ENCODE measurements at regions not wholly inside any gene's neighbourhood (a gene's known extent, or its start where the extent isn't known, plus 50 kb on each side); places are given as distances from the start of the nearest gene placed in this dataset.

DNA sequence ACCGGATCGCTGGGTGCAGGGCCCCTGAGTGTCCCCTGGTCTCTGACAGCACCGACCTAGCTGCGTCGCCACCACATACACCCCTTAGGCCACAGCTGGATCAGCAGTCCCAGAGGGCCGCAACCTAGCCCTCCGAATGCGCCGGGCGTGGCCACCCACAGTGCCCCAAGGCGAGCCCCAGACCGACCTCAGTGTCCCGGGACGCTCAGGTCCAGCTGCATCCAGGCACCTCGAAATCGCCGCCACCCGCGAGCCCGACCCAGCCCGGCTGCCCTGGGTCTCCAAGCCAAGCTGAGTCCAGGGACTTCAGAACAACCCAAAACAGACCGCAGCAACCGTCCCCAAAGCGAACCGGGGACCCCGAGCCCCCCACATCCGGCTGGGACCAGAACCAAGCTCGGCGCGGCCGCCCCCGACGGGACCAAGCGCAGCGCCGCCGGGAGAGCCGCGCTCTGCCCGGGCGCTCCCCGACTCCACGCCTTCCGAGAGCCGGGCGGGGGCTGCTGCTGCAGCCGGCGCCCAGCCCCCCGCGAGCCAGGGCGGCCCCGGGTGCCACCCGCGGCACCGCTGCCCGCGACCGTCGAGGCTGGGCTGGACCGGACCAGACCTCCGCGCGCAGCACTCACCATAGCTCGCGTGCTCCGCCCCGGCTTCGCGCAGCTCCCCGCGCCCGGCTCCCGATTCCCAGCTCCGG is 54.6 kb upstream of the ECE1 start:
- TF ChIP-seq EZH2 (IDR thresholded peaks at IDR 0.05; ENCODE audit: borderline replicate concordance, insufficient read depth, low read length, poor library complexity, severe bottlenecking) (no peak), POLR2AphosphoS5 (IDR thresholded peaks at IDR 0.05) (no peak), SMC3 (conservative IDR thresholded peaks at IDR 0.05; ENCODE audit: poor library complexity) (no peak), EP300 (conservative IDR thresholded peaks at IDR 0.05; ENCODE audit: poor library complexity, severe bottlenecking) (no peak), TAF1 (IDR thresholded peaks at IDR 0.05; ENCODE audit: low read depth) (no peak)
- TF ChIP-seq, protein P1, sequence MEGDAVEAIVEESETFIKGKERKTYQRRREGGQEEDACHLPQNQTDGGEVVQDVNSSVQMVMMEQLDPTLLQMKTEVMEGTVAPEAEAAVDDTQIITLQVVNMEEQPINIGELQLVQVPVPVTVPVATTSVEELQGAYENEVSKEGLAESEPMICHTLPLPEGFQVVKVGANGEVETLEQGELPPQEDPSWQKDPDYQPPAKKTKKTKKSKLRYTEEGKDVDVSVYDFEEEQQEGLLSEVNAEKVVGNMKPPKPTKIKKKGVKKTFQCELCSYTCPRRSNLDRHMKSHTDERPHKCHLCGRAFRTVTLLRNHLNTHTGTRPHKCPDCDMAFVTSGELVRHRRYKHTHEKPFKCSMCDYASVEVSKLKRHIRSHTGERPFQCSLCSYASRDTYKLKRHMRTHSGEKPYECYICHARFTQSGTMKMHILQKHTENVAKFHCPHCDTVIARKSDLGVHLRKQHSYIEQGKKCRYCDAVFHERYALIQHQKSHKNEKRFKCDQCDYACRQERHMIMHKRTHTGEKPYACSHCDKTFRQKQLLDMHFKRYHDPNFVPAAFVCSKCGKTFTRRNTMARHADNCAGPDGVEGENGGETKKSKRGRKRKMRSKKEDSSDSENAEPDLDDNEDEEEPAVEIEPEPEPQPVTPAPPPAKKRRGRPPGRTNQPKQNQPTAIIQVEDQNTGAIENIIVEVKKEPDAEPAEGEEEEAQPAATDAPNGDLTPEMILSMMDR (IDR thresholded peaks at IDR 0.05; ENCODE audit: poor library complexity, severe bottlenecking) = no peak
- TF ChIP-seq, protein P2, sequence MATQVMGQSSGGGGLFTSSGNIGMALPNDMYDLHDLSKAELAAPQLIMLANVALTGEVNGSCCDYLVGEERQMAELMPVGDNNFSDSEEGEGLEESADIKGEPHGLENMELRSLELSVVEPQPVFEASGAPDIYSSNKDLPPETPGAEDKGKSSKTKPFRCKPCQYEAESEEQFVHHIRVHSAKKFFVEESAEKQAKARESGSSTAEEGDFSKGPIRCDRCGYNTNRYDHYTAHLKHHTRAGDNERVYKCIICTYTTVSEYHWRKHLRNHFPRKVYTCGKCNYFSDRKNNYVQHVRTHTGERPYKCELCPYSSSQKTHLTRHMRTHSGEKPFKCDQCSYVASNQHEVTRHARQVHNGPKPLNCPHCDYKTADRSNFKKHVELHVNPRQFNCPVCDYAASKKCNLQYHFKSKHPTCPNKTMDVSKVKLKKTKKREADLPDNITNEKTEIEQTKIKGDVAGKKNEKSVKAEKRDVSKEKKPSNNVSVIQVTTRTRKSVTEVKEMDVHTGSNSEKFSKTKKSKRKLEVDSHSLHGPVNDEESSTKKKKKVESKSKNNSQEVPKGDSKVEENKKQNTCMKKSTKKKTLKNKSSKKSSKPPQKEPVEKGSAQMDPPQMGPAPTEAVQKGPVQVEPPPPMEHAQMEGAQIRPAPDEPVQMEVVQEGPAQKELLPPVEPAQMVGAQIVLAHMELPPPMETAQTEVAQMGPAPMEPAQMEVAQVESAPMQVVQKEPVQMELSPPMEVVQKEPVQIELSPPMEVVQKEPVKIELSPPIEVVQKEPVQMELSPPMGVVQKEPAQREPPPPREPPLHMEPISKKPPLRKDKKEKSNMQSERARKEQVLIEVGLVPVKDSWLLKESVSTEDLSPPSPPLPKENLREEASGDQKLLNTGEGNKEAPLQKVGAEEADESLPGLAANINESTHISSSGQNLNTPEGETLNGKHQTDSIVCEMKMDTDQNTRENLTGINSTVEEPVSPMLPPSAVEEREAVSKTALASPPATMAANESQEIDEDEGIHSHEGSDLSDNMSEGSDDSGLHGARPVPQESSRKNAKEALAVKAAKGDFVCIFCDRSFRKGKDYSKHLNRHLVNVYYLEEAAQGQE (IDR thresholded peaks at IDR 0.05; ENCODE audit: borderline replicate concordance) = no peak
